GM23338 (cell line): ENCODE measurements at regions not wholly inside any gene's neighbourhood (a gene's known extent, or its start where the extent isn't known, plus 50 kb on each side); places are given as distances from the start of the nearest gene placed in this dataset.

Experiments used
- ATAC-seq: fragments of 200-7000 bp; cut with Tn5 transposase; 3 replicates; pipeline ENCODE4 v1.9.1; 2020
- DNase-seq: peaks from one replicate; pipeline ENCODE4 v3.0.0-alpha.2; 2015; ENCODE audit warnings: low spot score
- H2AFZ ChIP-seq: fragments of 200-600 bp; sonication (generic); 2 replicates; pipeline ENCODE4 v1.8.0; 2016; ENCODE audit warnings: antibody characterized with exemption, mild to moderate bottlenecking, moderate library complexity
- H3F3A ChIP-seq: fragments of 200-600 bp; sonication (generic); replicated peaks from 2 replicates; pipeline ENCODE4 v1.8.0; 2017; ENCODE audit warnings: antibody characterized with exemption, mixed run types, low read depth
- H3K27ac ChIP-seq: fragments of 200-600 bp; sonication (generic); 2 replicates; pipeline ENCODE4 v1.6.1; 2016; ENCODE audit warnings: low read depth
- H3K27me3 ChIP-seq: fragments of 200-600 bp; sonication (generic); 2 replicates; pipeline ENCODE4 v1.8.0; 2016; ENCODE audit warnings: mild to moderate bottlenecking, mixed run types, moderate library complexity; ENCODE audit not compliant: insufficient read depth
- H3K36me3 ChIP-seq: fragments of 200-600 bp; sonication (generic); 2 replicates; pipeline ENCODE4 v1.8.0; 2016; ENCODE audit warnings: mild to moderate bottlenecking; ENCODE audit not compliant: insufficient read depth
- H3K4me1 ChIP-seq: fragments of 200-600 bp; sonication (generic); 2 replicates; pipeline ENCODE4 v1.8.0; 2016; ENCODE audit warnings: mild to moderate bottlenecking, moderate library complexity; ENCODE audit not compliant: insufficient read depth
- H3K4me2 ChIP-seq: fragments of 200-600 bp; sonication (generic); 2 replicates; pipeline ENCODE4 v1.7.1; 2017; ENCODE audit warnings: mixed run types
- H3K4me3 ChIP-seq: fragments of 200-600 bp; sonication (generic); 2 replicates; pipeline ENCODE4 v1.6.1; 2016; ENCODE audit warnings: mixed run types
- H3K79me2 ChIP-seq: fragments of 200-600 bp; sonication (generic); replicated peaks from 2 replicates; pipeline ENCODE4 v1.8.0; 2017; ENCODE audit warnings: mild to moderate bottlenecking; ENCODE audit not compliant: insufficient read depth
- H3K9me2 ChIP-seq: fragments of 200-600 bp; sonication (generic); 2 replicates; pipeline ENCODE4 v1.8.0; 2017; ENCODE audit not compliant: insufficient read depth
- H4K20me1 ChIP-seq: fragments of 200-600 bp; sonication (generic); replicated peaks from 2 replicates; pipeline ENCODE4 v1.8.0; 2017; ENCODE audit warnings: mild to moderate bottlenecking; ENCODE audit not compliant: insufficient read depth
- H3K27ac Mint-ChIP-seq: 2 replicates; pipeline ENCODE4 v1.8.0; 2020; ENCODE audit warnings: inconsistent platforms, mild to moderate bottlenecking, moderate library complexity, mixed read lengths
- H3K27me3 Mint-ChIP-seq: 3 replicates; pipeline ENCODE4 v1.8.0; 2022; ENCODE audit warnings: low read depth, mild to moderate bottlenecking, moderate library complexity, mixed read lengths, inconsistent platforms; ENCODE audit not compliant: insufficient read depth, poor library complexity
- H3K36me3 Mint-ChIP-seq: 3 replicates; pipeline ENCODE4 v1.8.0; 2021; ENCODE audit warnings: low read depth, mild to moderate bottlenecking, inconsistent platforms, moderate library complexity, mixed read lengths
- H3K4me1 Mint-ChIP-seq: 3 replicates; pipeline ENCODE4 v1.8.0; 2020; ENCODE audit warnings: mild to moderate bottlenecking, inconsistent platforms, mixed read lengths
- H3K4me3 Mint-ChIP-seq: 3 replicates; pipeline ENCODE4 v1.8.0; 2021; ENCODE audit warnings: moderate library complexity, mild to moderate bottlenecking, inconsistent platforms, mixed read lengths
- H3K9me3 Mint-ChIP-seq: 3 replicates; pipeline ENCODE4 v1.8.0; 2020; ENCODE audit warnings: moderate library complexity, mild to moderate bottlenecking, inconsistent platforms, mixed read lengths
- ETS1 ChIP-seq: IDR thresholded peaks from 2 replicates; pipeline ENCODE4 v1.6.1; 2016; ENCODE audit warnings: antibody characterized with exemption
- EZH2 ChIP-seq: fragments of 200-600 bp; sonication (generic); IDR thresholded peaks from one replicate; pipeline ENCODE4 v1.8.0; 2017; ENCODE audit warnings: antibody characterized with exemption, mild to moderate bottlenecking, low read depth; ENCODE audit not compliant: unreplicated experiment
- EZH2phosphoT487 ChIP-seq: fragments of 200-600 bp; sonication (generic); IDR thresholded peaks from one replicate; pipeline ENCODE4 v1.8.1; 2018; ENCODE audit warnings: antibody characterized with exemption; ENCODE audit not compliant: unreplicated experiment
- JUNB ChIP-seq: IDR thresholded peaks from one replicate; pipeline ENCODE4 v1.6.1; 2016; ENCODE audit warnings: antibody characterized with exemption; ENCODE audit not compliant: unreplicated experiment
- NANOG ChIP-seq: IDR thresholded peaks from 2 replicates; pipeline ENCODE4 v1.6.1; 2016; ENCODE audit warnings: antibody characterized with exemption, borderline replicate concordance
- POLR2AphosphoS5 ChIP-seq: IDR thresholded peaks from 2 replicates; pipeline ENCODE4 v1.6.1; 2016; ENCODE audit warnings: antibody characterized with exemption, low read depth
- STAT1 ChIP-seq: IDR thresholded peaks from one replicate; pipeline ENCODE4 v1.6.1; 2016; ENCODE audit warnings: antibody characterized with exemption; ENCODE audit not compliant: unreplicated experiment
- ZNF114 ChIP-seq: fragments of 250-450 bp; sonication (Bioruptor Pico); IDR thresholded peaks from 2 replicates; pipeline ENCODE4 v1.5.0; 2020; ENCODE audit warnings: mild to moderate bottlenecking, moderate library complexity
- ZNF331 ChIP-seq: fragments of 250-450 bp; sonication (Bioruptor Pico); IDR thresholded peaks from 2 replicates; pipeline ENCODE4 v1.5.0; 2020; ENCODE audit warnings: low read depth, mild to moderate bottlenecking, moderate library complexity
- TF ChIP-seq, protein P1 (sequence below), 2 experiments: fragments of 200-600 bp in 1 of 2; sonication (generic) in 1 of 2; conservative IDR thresholded peaks; 2 replicates each; pipeline versions ENCODE4 v1.5.1 to v1.6.1; 2016 to 2017; ENCODE audit warnings: antibody characterized with exemption in 2 of 2, low read depth in 2 of 2, mild to moderate bottlenecking in 2 of 2, moderate library complexity in 1 of 2
- TF ChIP-seq, protein P2 (sequence below): fragments of 250-450 bp; sonication (Bioruptor Pico); IDR thresholded peaks from 2 replicates; pipeline ENCODE4 v1.5.0; 2020; ENCODE audit warnings: mild to moderate bottlenecking, moderate library complexity

DNA sequence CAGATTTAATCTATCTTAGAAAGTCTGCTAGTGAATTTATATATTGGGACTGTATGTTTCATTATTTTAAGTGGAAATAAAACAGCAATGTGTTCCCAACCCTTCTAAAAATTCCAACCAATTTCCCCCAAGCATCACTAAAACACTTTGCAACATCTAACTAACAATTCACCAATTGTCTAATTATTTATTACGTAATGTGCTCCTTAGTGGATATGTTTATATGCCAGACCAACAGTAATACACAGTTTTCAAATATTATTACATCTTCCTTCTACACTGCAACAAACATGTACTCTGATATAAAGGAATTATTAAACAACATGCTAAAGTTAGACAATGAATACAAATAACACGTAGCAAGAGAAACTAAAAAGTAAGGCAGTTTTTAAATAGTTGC, 262.6 kb upstream of the THBS1 start:
- Mint-ChIP-seq H3K9me3 (peaks cover 17% of the 10 kb centered on the region; the same call in 2 of the 3 replicates), H3K36me3 (peaks cover 11% of the 10 kb centered on the region; the same call in 2 of the 3 replicates)
- H3K79me2 ChIP-seq = no peaks in the 10 kb centered on the region

DNA sequence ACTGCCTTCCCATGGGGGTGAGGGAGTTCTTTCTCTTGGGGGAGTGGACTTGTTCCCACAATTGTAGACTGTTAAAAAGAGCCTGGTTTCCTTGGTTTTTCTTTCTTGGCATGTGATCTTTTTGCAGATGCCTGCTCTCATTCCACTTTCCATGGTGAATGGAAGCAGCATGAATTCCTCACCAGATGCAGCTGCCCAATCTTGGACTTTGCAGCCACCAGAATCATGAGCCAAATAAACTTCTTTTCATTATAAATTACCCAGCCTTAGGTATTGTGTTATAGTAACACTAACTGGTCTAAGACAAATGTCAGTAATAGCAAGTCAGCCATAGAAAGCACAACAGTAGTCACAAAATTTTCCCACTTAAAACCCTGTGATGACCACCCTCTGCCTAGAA, 260.5 kb upstream of the THBS1 start:
- Histone ChIP-seq H3K79me2 (no peaks in the 10 kb centered on the region), H3K27me3 (no peaks in the 10 kb centered on the region), H3K4me2 (no peak overlapping the region), H3K4me1 (no peaks in the 10 kb centered on the region), H3K27ac (no peak overlapping the region), H3F3A (no peaks in the 10 kb centered on the region), H4K20me1 (no peaks in the 10 kb centered on the region), H3K36me3 (no peaks in the 10 kb centered on the region), H2AFZ (no peak overlapping the region), H3K9me2 (no peaks in the 10 kb centered on the region), H3K4me3 (no peak overlapping the region)
- H3K4me1 Mint-ChIP-seq = no peaks in the 10 kb centered on the region
- no peak overlapping the region for H3K4me3 Mint-ChIP-seq
- H3K27ac Mint-ChIP-seq = no peak overlapping the region
- H3K27me3 Mint-ChIP-seq = no peaks in the 10 kb centered on the region
- DNase-seq = no peak
- ATAC-seq = no peak
- H3K9me3 Mint-ChIP-seq = peaks cover 17% of the 10 kb centered on the region; the same call in 2 of the 3 replicates
- peaks cover 11% of the 10 kb centered on the region; the same call in 2 of the 3 replicates for H3K36me3 Mint-ChIP-seq
- no peak for TF ChIP-seq JUNB
- no peak for TF ChIP-seq STAT1
- no peak for TF ChIP-seq EZH2phosphoT487
- TF ChIP-seq, protein P1, sequence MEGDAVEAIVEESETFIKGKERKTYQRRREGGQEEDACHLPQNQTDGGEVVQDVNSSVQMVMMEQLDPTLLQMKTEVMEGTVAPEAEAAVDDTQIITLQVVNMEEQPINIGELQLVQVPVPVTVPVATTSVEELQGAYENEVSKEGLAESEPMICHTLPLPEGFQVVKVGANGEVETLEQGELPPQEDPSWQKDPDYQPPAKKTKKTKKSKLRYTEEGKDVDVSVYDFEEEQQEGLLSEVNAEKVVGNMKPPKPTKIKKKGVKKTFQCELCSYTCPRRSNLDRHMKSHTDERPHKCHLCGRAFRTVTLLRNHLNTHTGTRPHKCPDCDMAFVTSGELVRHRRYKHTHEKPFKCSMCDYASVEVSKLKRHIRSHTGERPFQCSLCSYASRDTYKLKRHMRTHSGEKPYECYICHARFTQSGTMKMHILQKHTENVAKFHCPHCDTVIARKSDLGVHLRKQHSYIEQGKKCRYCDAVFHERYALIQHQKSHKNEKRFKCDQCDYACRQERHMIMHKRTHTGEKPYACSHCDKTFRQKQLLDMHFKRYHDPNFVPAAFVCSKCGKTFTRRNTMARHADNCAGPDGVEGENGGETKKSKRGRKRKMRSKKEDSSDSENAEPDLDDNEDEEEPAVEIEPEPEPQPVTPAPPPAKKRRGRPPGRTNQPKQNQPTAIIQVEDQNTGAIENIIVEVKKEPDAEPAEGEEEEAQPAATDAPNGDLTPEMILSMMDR (conservative IDR thresholded peaks at IDR 0.05; ENCODE audit: low read depth in 2 of 2) = no peak
- no peak for TF ChIP-seq ZNF114
- TF ChIP-seq, protein P2, sequence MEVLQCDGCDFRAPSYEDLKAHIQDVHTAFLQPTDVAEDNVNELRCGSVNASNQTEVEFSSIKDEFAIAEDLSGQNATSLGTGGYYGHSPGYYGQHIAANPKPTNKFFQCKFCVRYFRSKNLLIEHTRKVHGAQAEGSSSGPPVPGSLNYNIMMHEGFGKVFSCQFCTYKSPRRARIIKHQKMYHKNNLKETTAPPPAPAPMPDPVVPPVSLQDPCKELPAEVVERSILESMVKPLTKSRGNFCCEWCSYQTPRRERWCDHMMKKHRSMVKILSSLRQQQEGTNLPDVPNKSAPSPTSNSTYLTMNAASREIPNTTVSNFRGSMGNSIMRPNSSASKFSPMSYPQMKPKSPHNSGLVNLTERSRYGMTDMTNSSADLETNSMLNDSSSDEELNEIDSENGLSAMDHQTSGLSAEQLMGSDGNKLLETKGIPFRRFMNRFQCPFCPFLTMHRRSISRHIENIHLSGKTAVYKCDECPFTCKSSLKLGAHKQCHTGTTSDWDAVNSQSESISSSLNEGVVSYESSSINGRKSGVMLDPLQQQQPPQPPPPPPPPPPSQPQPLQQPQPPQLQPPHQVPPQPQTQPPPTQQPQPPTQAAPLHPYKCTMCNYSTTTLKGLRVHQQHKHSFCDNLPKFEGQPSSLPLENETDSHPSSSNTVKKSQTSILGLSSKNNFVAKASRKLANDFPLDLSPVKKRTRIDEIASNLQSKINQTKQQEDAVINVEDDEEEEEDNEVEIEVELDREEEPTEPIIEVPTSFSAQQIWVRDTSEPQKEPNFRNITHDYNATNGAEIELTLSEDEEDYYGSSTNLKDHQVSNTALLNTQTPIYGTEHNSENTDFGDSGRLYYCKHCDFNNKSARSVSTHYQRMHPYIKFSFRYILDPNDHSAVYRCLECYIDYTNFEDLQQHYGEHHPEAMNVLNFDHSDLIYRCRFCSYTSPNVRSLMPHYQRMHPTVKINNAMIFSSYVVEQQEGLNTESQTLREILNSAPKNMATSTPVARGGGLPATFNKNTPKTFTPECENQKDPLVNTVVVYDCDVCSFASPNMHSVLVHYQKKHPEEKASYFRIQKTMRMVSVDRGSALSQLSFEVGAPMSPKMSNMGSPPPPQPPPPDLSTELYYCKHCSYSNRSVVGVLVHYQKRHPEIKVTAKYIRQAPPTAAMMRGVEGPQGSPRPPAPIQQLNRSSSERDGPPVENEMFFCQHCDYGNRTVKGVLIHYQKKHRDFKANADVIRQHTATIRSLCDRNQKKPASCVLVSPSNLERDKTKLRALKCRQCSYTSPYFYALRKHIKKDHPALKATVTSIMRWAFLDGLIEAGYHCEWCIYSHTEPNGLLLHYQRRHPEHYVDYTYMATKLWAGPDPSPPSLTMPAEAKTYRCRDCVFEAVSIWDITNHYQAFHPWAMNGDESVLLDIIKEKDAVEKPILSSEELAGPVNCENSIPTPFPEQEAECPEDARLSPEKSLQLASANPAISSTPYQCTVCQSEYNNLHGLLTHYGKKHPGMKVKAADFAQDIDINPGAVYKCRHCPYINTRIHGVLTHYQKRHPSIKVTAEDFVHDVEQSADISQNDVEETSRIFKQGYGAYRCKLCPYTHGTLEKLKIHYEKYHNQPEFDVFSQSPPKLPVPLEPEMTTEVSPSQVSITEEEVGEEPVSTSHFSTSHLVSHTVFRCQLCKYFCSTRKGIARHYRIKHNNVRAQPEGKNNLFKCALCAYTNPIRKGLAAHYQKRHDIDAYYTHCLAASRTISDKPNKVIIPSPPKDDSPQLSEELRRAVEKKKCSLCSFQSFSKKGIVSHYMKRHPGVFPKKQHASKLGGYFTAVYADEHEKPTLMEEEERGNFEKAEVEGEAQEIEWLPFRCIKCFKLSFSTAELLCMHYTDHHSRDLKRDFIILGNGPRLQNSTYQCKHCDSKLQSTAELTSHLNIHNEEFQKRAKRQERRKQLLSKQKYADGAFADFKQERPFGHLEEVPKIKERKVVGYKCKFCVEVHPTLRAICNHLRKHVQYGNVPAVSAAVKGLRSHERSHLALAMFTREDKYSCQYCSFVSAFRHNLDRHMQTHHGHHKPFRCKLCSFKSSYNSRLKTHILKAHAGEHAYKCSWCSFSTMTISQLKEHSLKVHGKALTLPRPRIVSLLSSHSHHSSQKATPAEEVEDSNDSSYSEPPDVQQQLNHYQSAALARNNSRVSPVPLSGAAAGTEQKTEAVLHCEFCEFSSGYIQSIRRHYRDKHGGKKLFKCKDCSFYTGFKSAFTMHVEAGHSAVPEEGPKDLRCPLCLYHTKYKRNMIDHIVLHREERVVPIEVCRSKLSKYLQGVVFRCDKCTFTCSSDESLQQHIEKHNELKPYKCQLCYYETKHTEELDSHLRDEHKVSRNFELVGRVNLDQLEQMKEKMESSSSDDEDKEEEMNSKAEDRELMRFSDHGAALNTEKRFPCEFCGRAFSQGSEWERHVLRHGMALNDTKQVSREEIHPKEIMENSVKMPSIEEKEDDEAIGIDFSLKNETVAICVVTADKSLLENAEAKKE (CRISPR knock-in tag) = no peak
- no peak for TF ChIP-seq NANOG
- no peak for TF ChIP-seq EZH2
- TF ChIP-seq ETS1 = no peak

More for the DNA sequence above, 262.6 kb upstream of the THBS1 start:
- Mint-ChIP-seq H3K27ac (no peak overlapping the region), H3K27me3 (no peaks in the 10 kb centered on the region), H3K4me1 (no peaks in the 10 kb centered on the region; the same call in 2 of the 3 replicates), H3K4me3 (no peak overlapping the region)
- no peak overlapping the region for H3K27ac ChIP-seq
- ATAC-seq (no peak), DNase-seq (no peak)
- no peaks in the 10 kb centered on the region for H3K9me2 ChIP-seq
- no peak overlapping the region for H2AFZ ChIP-seq
- TF ChIP-seq EZH2 (no peak), ZNF331 (no peak), POLR2AphosphoS5 (no peak), STAT1 (no peak), ZNF114 (no peak), ETS1 (no peak)
- H3F3A ChIP-seq = no peaks in the 10 kb centered on the region
- H3K4me2 ChIP-seq = no peak overlapping the region
- no peak overlapping the region for H3K4me3 ChIP-seq
- H4K20me1 ChIP-seq = no peaks in the 10 kb centered on the region
- H3K36me3 ChIP-seq = no peaks in the 10 kb centered on the region
- no peaks in the 10 kb centered on the region for H3K27me3 ChIP-seq
- no peaks in the 10 kb centered on the region for H3K4me1 ChIP-seq
